ENCODE measurements at regions not wholly inside any gene's neighbourhood (a gene's known extent, or its start where the extent isn't known, plus 50 kb on each side); places are given as distances from the start of the nearest gene placed in this dataset.
"Not testable (repeated sequence)": the region's sequence is repeated elsewhere in the genome, so short reads cannot be mapped to it uniquely, and the experiment has no call there.

DNA sequence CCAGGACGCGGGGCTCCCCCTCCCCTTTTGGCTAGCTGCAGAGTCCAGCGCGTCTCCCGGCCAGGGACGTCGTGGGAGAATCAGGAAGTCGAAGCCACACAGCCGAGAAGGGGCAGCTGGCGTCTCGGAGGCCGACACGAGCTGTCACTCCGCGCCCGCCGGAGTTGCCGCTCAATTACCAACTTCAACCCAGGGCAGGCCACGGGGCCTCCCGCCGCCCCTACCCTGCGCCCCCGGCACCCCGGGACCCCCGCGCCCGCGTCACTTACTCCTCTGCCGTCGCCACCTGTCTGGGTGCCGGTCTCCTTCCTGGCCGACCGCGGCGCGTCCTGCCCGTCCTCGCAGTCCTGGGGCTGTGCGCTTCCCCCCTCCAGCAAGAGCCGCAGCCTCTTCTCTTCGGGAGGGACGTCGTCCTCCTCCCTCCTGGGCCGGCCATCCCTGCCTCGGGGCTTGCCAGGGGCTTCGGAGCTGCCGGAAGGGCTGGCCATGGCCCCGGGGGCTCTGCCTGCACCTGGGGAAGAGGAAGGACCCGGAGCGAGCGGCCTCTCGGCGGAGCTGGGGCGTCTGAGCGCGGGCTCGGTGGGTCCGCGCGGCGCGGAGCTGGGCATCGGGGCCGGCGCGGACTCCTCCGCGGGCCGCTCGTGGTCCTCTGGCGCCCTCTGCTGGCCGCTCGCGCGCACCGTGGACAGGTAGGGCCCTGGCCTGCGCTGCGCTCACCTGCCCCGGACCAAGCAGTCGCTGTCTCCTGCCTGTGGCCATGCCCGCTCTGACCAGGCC, 65.6 kb upstream of the CLEC6A start:
- DNase-seq (ENCODE audit: low spot score): peak; percentile 14

DNA sequence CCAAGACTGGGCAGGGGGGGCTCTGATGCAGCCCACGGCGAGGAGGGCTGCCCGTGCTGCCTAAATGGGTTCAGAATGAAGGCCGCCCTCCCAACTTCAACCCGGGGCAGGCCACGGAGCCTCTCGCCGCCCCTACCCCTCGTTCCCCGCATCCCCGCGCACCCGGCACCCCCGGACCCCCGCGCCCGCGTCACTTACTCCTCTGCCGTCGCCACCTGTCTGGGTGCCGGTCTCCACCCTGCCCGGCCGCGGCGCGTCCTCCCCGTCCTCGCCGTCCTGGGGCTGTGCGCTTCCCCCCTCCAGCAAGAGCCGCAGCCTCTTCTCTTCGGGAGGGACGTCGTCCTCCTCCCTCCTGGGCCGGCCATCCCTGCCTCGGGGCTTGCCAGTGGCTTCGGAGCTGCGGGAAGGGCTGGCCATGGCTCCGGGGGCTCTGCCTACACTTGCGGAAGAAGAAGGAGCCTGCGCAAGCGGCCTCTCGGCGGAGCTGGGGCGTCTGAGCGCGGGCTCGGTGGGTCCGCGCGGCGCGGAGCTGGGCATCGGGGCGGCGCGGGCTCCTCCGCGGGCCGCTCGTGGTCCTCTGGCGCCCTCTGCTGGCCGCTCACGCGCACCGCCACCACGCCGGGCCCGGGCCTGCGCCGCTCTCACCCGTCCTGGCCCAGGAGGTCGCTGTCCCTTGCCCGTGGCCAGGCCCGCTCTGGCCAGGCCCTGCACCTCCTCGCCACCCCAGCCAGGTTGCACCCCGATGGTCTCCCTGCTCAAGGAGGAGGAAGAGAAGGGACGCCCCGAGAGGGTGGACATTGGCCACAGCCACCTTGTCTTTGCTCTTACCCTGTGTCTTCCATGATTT, 59.3 kb upstream of the CLEC6A start:
- peak; percentile 55 for DNase-seq (ENCODE audit: low spot score)

- not testable (repeated sequence) for DNase-seq (ENCODE audit: low spot score)
These were observed 58.4 kb upstream of the CLEC6A start for GRCh38 chr12:8397378-8397777.

- DNase-seq (ENCODE audit: low spot score): not testable (repeated sequence)
These were observed 56.2 kb upstream of the CLEC6A start for GRCh38 chr12:8399496-8400034.

DNA sequence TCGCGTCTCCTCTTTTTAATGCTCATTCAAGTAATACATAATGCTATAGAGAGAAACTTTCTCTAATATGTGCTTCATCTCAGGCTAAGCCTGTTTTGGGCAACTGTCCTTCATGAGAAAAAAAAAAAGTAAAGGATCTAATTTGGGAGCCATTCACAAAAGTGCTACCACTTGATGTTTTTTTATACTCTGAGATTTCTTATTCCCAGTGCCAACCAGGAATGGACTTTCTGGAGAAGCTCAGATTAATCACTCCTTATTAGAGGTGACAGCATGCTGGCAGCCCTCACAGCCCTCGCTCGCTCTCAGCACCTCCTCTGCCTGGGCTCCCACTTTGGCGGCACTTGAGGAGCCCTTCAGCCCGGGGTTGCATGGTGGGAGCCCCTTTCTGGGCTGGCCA, 51.9 kb upstream of the CLEC6A start:
- DNase-seq (ENCODE audit: low spot score): not testable (repeated sequence)

- DNase-seq (ENCODE audit: low spot score): not testable (repeated sequence)
These were observed 51.4 kb upstream of the CLEC6A start for GRCh38 chr12:8404341-8404740.
